ENCODE measurements at regions not wholly inside any gene's neighbourhood (a gene's known extent, or its start where the extent isn't known, plus 50 kb on each side); places are given as distances from the start of the nearest gene placed in this dataset.

GRCh38 chr14:27546111-27546510, 948.3 kb upstream of the NOVA1 start:
- TF ChIP-seq POLR2A (IDR thresholded peaks at IDR 0.05; ENCODE audit: low read length) (no peak), GATA1 (IDR thresholded peaks at IDR 0.05; ENCODE audit: low read depth, low read length) (no peak)
